Mucosa of gallbladder (tissue), 1 donor: ENCODE measurements at regions not wholly inside any gene's neighbourhood (a gene's known extent, or its start where the extent isn't known, plus 50 kb on each side); places are given as distances from the start of the nearest gene placed in this dataset.

ENCODE experiments used
- DNase-seq: peaks from one replicate; pipeline ENCODE4 v3.0.0-alpha.2; 2020; ENCODE audit warnings: low spot score
- donor health status: DM: no; HTN: no; CAD: no.

GRCh38 chr17:69900101-69900500 is 174.9 kb upstream of the KCNJ16 start:
- no peak for DNase-seq

- DNase-seq, result no peak
Observed at GRCh38 chr17:69900829-69901228, 174.2 kb upstream of the KCNJ16 start.

GRCh38 chr17:69906306-69906705 is 168.7 kb upstream of the KCNJ16 start:
- DNase-seq, result no peak

GRCh38 chr17:69907132-69907847 is 167.7 kb upstream of the KCNJ16 start:
- no peak for DNase-seq

- DNase-seq, result no peak
Observed at GRCh38 chr17:69908626-69909368, 166.2 kb upstream of the KCNJ16 start.

- no peak for DNase-seq
Observed at GRCh38 chr17:69909389-69909788, 165.6 kb upstream of the KCNJ16 start.

GRCh38 chr17:69912805-69913204 is 162.2 kb upstream of the KCNJ16 start:
- DNase-seq, result no peak

- no peak for DNase-seq
Observed at GRCh38 chr17:69913216-69913615, 161.8 kb upstream of the KCNJ16 start.

GRCh38 chr17:69913616-69914015 is 161.4 kb upstream of the KCNJ16 start:
- no peak for DNase-seq

- no peak for DNase-seq
Observed at GRCh38 chr17:69914520-69914919, 160.5 kb upstream of the KCNJ16 start.

- no peak for DNase-seq
Observed at GRCh38 chr17:69916761-69917160, 158.3 kb upstream of the KCNJ16 start.

GRCh38 chr17:69918164-69918563 is 156.9 kb upstream of the KCNJ16 start:
- DNase-seq, result no peak

GRCh38 chr17:69919789-69920188 is 155.2 kb upstream of the KCNJ16 start:
- no peak for DNase-seq

- no peak for DNase-seq
Observed at GRCh38 chr17:69921046-69921445, 154.0 kb upstream of the KCNJ16 start.

- DNase-seq, result no peak
Observed at GRCh38 chr17:69928611-69929010, 146.4 kb upstream of the KCNJ16 start.

- DNase-seq, result no peak
Observed at GRCh38 chr17:69936996-69937395, 138.0 kb upstream of the KCNJ16 start.

GRCh38 chr17:69943058-69943457 is 132.0 kb upstream of the KCNJ16 start:
- no peak for DNase-seq

- no peak for DNase-seq
Observed at GRCh38 chr17:69944406-69944805, 130.6 kb upstream of the KCNJ16 start.

- DNase-seq, result no peak
Observed at GRCh38 chr17:69945698-69946185, 129.3 kb upstream of the KCNJ16 start.

GRCh38 chr17:69947027-69947759 is 127.8 kb upstream of the KCNJ16 start:
- DNase-seq, result no peak

GRCh38 chr17:69948406-69948805 is 126.6 kb upstream of the KCNJ16 start:
- no peak for DNase-seq

- DNase-seq, result no peak
Observed at GRCh38 chr17:69949496-69949895, 125.5 kb upstream of the KCNJ16 start.
